Spleen (tissue), 7 donors: ENCODE measurements at regions not wholly inside any gene's neighbourhood (a gene's known extent, or its start where the extent isn't known, plus 50 kb on each side); places are given as distances from the start of the nearest gene placed in this dataset.

ENCODE experiments used
- CTCF ChIP-seq, 11 experiments: fragments of 200-600 bp in 7 of 11; fragments of 450-650 bp in 4 of 11; sonication (generic) in 4 of 11; IDR thresholded peaks in 8 of 11; conservative IDR thresholded peaks in 3 of 11; 1 replicate in 7 of 11; 2 replicates in 4 of 11; pipeline versions ENCODE4 v1.4.0 to v1.8.0; 2016 to 2021; ENCODE audit warnings: antibody characterized with exemption in 11 of 11, inconsistent platforms in 4 of 11, mild to moderate bottlenecking in 1 of 11
- POLR2A ChIP-seq, 3 donors: fragments of 450-650 bp; IDR thresholded peaks; one replicate each; pipeline ENCODE4 v1.5.1; 2017; ENCODE audit warnings: antibody characterized with exemption in 3 of 3, mild to moderate bottlenecking in 1 of 3
- donor health status: DM: no; HTN: no; CAD: no; lungs with moderate emphysema.
- donor health status: DM: no; HTN: no; CAD: no.
- donor health status: DM: no; HTN: no; CAD: no.

GRCh38 chrX:40298069-40298468 is 200.3 kb upstream of the BCOR start:
- TF ChIP-seq CTCF (IDR thresholded peaks at IDR 0.05 in 8 of 11, conservative IDR thresholded peaks at IDR 0.05 in 3 of 11) (no peak), POLR2A (IDR thresholded peaks at IDR 0.05) (no peak)
